GM12872 (cell line): ENCODE measurements at regions not wholly inside any gene's neighbourhood (a gene's known extent, or its start where the extent isn't known, plus 50 kb on each side); places are given as distances from the start of the nearest gene placed in this dataset.

Source experiments
- TF ChIP-seq, protein P1 (sequence below): IDR thresholded peaks from 3 replicates; pipeline ENCODE4 v1.5.1; 2011; ENCODE audit warnings: low read depth, mild to moderate bottlenecking, low read length, moderate library complexity; ENCODE audit not compliant: insufficient read depth

DNA sequence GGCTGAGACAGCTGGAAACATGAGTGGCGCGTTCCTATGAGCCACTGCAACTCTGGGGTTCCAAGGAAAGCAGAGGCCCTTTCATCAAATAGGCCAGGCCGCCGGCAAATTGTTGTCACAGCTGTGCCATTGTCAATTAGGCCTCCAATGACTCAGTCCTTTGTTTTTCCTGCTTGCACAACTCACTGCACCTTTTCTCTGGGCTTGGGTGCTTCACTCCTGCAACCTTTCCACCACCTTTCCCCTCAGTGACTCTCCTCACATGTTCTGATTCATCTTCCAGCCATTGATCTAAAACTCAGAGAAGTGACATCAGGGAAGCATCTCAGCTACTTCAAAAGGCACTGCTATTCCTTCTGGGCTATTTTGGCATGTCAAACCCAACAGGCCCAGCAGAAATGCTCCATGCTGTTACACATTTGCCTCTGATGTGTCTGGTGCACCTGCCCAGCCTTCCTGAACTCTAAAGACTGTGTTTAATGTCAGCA is 653.7 kb downstream of the NR2F1-AS1 start:
- TF ChIP-seq, protein P1, sequence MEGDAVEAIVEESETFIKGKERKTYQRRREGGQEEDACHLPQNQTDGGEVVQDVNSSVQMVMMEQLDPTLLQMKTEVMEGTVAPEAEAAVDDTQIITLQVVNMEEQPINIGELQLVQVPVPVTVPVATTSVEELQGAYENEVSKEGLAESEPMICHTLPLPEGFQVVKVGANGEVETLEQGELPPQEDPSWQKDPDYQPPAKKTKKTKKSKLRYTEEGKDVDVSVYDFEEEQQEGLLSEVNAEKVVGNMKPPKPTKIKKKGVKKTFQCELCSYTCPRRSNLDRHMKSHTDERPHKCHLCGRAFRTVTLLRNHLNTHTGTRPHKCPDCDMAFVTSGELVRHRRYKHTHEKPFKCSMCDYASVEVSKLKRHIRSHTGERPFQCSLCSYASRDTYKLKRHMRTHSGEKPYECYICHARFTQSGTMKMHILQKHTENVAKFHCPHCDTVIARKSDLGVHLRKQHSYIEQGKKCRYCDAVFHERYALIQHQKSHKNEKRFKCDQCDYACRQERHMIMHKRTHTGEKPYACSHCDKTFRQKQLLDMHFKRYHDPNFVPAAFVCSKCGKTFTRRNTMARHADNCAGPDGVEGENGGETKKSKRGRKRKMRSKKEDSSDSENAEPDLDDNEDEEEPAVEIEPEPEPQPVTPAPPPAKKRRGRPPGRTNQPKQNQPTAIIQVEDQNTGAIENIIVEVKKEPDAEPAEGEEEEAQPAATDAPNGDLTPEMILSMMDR, result no peak

DNA sequence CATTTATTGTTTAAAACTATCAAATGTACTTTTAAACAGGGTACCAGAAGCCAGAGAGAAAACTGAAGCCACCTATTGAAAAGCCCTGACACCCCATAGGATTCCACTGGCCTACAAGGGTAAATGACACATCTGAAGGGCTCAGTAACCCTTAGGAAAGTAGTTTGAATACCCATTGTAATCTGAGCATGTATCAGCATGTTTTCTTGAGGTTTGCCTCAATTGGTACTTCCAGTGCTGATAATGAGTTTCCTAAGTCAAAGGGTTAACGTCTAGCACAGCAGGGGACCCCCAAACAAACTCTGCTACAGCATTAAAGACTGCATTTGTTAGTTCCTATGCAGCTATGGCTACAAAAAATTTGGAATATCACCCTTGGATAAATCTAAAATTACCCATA is 657.1 kb downstream of the NR2F1-AS1 start:
- TF ChIP-seq, protein P1, result no peak

DNA sequence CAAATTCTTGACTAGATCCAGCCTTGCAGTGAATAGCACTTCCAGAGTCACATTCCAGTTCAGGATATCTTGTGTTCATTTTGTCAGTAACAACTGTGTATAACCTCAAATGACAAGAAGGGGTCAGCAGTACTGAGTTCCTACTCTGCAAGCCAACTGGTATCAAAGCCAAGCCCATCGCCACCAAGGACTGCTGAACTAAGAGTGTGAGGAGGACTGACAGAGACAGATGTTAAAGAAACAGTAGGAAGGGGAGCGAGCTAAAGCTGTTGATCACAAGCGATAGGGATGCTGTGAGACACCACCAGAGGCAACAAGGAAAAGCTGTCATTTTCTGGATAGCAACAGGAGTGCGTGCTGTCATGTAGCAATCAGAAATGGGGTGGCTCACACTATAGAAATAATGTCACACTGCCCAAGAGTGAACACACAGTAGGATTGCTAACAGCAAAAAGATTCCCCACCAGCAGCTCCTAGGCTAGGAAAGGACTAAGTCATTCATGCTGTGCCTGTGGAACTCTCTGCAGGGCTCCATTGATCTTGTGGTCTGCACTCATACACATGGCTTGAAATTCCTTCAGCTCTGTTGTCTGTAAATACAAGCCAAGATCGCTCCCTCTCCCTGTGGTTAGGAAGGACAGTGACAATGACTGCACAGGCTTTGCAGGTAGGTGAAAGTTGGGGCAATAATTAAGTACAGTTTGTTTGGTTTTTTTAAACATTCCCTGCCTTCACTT is 658.6 kb downstream of the NR2F1-AS1 start:
- TF ChIP-seq, protein P1, result no peak

DNA sequence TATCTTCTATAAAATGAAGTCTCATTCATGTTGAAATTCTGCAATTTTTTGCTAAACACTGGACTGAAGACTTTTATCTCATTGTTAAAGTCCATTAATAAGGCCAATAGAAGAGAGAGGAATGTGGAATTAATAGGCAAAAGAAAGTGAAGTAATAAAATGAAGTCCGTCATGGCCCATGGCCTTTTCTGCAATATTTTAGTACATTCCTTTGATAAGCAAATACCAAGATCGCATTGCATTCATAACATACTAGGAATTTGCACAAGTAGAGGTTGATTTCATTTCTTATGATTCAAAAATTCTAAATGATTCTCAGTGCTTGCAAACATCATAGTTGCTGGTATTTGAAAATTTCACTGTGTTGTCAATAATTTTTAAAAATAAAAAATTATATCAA is 664.0 kb downstream of the NR2F1-AS1 start:
- TF ChIP-seq, protein P1, result no peak

DNA sequence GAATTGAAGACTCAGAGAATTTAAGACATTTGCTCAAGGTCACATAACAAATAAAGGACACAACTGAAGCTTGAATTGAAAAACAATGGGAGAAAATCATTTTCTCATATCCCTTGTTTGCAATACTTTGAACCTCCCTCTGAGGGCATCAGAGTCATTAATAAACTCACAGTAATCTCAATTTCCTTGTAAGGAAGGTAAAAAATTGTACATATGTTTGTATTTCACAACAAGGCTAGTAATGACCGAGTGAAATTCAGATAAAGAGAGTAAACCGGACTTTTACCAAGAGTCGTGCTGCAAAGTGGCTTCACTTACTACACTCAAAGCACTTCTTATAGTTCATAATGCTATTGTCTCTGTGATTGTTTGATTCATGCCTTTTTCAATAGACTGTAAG is 665.0 kb downstream of the NR2F1-AS1 start:
- TF ChIP-seq, protein P1, result no peak

DNA sequence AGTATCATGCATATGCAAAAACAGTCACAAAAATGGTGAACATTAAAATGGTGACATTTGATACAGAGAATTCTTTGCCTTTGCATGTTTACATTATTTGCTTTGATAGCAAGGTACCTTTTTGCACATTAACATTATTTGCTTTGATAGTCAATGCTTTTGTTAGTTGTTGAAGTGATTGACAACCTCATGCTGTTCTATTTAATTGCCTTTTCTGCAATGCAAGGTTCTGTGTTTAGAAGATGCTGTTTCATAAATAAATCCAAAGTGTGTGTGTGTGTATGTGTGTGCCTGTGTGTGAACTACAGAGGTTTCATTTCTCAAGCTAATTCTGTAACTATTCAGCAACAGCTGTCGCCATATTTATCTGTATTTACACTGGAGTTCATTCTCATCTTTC is 668.7 kb downstream of the NR2F1-AS1 start:
- TF ChIP-seq, protein P1, result no peak

DNA sequence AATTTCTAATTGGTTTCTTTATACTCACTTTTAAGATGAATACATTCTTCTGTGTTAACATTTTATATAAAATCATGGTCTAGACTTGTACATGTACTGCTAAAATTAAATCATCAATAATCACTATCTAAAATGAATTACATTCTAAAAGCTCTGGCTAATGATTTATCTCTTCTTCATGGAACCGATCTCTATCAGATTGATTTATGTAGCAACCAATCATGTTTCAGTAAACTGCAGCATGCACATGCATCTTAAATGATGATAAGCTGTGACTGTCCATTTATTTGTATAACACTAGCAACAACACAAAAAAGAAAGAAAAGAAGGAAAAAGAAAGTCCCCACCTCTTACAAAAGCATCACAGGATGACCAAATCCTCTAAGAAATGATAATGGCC is 669.2 kb downstream of the NR2F1-AS1 start:
- TF ChIP-seq, protein P1, result no peak
